ENCODE measurements at regions not wholly inside any gene's neighbourhood (a gene's known extent, or its start where the extent isn't known, plus 50 kb on each side); places are given as distances from the start of the nearest gene placed in this dataset.
A peak's percentile ranks its signal among the peaks of the same experiment; 100 is the strongest.
"Not testable (repeated sequence)": the region's sequence is repeated elsewhere in the genome, so short reads cannot be mapped to it uniquely, and the experiment has no call there.

DNA sequence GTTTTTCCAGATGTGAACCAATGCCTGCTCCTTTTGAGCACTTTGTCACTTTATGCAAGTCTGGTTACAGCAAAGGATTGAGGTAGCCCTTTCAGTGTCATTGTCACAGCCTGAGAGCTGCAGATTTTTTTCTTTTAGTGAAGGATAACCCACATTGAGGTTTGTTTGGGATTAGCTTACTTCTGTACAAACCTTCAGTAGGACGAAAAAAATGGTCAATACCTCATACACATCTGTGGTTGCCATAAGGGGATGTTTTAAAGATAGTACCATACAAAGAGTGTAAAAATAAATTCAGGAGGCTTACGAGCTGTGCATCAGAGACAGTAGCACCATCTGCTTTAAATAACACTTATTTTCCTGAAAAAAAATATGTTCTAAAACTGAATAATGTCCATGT, 566.0 kb downstream of the AJAP1 start:
- no peak for DNase-seq

DNA sequence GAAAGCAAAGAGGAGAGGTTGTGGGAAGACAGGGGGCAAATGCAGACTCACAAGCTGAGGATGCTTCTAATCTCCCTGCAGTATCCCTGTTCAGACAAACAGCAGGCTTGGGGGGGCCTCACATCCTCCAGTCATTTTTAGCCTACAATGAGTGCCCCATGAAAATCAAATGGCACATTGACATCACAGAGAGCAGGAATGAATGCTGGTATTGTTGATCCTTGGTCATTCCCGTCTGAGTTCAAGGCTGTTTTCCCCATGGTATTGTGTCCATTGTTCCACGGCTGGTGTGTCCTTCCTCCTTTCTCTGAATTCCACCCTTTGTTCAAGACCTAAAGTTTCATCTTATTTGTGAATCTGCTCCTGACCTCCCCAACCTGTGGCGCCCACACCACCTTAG, 545.6 kb downstream of the AJAP1 start:
- DNase-seq = no peak

DNA sequence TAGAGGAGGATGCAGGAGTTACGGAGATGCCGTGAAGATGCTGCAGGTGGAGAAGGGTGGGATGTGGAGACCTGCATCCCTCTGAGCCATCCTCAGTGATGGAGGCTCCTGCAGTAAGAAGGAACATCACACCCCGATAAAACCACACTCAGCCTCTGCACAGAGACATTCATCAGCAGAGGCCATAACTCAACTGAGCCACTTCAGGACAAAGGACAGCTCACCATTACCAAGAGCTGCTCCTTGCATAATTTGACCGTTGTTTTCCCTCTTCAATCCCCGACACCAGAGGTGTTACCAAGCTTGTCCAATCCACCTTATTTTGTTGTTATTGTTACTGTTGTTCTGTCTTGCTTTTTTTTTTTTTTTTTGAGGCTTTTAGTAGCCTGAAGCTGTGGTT, 543.9 kb downstream of the AJAP1 start:
- no peak for DNase-seq

DNA sequence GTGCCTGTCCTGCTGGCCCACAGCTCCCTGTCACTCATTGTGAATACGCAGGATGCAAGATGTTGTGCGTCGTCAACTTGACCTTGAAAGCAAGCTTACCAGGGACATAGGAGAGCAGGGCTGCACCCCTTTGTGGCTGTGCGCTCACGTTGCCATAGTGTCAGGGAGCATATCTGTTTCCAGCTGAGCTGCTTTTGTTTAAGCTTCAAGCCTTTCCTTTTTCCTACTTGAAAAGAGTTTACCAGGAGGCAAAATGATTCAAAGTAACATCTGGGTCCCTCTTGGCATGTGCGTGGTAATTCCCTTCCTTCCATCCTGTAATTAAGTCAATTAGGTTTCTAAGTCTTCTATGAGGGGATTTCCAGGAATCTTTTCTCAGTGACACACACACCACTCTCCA, 537.1 kb downstream of the AJAP1 start:
- no peak for DNase-seq

DNA sequence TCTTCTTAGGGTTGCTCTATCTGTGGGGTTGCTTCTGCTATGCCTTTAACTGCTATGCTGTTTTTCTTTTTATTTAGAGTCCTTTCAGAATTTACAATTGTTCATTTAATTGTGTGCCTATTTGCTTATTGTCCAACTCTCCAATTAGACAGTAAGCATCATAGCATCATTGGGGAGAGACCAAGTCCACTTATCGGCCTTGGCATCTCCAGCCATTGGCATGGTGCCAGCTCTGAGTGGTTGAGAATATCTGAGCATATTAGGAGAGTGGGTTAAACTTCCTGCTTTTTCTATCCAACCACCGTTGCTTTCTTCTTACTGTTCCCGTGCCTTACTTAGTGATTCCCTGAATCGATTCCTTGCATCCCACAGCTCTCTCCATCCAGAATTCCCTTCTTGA, 535.0 kb downstream of the AJAP1 start:
- no peak for DNase-seq

DNA sequence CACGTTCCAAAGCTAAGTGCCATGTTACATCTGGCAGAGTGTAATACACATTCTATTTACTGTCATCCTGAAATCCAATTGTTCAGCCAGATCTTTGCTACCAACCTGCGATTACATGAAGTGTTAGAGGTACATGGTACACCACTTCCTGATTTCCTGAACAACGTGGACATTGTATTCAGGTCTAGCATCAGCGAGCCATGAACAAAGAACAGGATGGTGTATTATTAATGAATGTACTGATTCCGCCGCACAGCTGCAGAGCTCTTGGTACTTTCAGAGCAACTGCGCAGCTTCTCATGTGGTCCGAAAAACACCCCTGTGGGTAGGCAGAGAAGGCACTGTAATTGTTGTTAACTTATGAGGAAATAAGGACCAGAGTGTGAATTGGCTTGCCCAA, 511.4 kb downstream of the AJAP1 start:
- no peak for DNase-seq

DNA sequence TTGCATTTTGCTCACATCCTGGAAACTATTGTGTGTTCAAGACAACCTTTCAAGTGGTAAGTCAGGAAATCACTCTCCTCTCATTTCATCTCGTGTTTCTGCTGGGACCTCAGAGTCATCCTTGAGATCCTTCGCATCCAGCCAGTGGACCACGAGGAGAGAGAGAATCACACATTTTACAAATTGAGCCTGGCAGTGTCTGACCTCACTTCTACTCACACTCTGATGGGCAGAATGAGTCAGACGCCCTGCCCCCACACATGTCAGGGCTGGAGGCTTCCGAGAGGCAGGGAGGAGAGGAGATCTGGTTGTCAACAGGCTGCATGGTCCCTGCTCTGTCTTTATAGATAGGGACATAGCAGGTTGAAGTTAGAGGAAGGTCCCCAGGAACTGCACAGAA, 509.7 kb downstream of the AJAP1 start:
- no peak for DNase-seq

DNA sequence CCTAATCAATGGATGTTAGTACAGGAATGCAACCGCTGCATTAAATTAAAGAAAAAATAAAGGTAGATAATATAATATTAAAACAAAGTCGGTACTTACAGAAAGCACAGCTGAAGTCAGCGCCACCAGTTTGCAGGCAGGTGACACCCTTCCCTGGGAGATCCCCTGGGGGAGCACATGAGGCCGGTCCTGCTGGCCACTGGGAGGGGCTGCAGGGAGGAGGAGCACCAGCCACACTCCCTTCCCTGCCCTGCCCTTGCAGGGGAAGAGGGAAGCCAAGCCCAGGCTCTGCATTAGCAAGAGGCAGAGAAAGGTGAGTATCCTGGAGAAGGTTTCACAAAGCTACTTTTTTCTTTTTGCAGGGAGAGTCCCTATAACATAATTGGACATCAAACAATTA, 507.0 kb downstream of the AJAP1 start:
- DNase-seq = no peak

DNA sequence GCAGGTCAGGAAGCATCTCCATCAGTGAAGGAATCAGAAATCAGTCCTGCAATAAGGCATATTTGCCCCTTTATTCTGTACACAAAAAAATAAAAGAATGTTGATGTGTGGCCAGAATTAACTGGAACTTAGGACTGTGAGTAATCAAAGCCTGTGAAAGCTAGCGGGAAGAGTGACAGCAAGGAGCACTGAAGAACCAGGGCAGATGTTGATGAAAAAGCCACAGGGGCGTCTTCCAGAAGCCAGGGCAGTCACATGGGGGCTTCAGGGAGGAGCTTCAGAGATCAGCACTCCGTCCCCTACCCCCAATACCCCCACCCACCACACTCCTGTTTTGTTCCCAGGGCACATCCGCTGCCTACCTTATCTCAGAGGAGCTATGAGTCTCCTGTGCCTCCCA, 502.8 kb downstream of the AJAP1 start:
- no peak for DNase-seq

DNA sequence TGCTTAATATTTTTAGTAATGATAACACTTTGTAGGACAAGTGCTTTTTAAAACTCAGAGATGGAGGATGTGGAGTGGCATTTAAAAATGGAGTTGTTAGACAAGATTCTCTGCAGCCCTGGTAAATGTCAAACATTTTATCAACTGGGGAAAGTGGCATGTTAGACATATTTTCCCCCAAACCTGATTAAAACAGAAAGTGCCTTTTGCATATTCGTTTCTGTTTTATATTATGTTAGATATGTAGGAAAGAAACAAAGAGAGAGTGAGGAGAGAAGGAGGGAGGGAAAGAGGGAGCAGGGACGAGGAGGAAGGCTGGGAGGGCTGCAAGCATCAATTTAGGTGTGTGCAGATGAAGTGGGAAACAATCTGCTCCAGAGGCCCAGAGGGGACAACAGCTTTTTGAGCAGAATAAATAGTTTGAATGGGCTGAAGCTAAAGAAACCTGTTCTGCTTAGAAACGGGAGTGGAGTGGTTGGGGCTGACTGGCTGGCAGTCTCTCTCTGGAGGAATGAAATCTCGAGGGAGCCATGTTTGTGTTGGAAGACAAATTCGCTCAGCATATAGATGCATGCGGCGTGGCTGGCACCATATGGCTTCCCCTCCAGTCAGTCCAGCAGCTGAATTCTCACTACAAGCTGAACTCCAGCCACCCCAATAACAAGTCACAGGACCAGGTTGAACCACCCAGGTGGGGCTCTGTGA, 502.2 kb downstream of the AJAP1 start:
- no peak for DNase-seq

DNA sequence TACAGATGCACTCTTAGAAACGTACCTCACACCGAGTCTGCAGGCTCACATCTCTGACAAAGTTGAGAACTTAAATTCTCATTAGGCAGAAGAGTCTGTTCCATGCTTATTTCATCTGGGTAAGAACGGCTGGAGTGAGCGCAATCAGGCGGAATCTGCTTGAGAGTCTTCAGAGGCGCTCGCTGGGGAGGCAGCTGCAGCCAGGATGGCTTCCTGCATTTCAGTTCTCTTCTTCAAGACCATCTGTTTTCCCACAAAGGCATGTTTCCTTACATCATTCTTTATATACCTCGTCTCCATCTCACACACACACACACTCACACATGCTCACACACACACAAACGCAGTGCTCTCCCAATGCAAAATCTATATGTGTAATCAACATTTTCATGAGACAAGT, 497.1 kb downstream of the AJAP1 start:
- no peak for DNase-seq

DNA sequence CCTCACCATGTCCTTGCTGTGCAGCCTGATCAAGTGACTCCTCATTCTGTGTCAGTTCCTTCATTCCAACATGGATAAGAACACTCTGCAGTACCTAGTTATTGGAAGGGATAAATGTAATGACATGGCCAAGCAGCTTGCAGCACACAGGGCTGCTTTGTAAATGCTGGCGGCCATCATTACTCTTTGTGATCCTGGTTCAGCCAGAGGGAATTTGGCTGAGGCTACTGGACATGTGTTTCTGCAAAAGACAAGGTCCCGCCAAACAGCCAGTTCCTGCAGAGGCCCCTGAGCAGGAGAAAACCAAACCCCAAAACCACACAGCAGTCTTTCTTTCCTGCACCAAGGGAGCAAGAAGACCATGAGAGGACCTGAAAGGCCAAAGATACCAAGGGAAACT, 495.8 kb downstream of the AJAP1 start:
- no peak for DNase-seq

DNA sequence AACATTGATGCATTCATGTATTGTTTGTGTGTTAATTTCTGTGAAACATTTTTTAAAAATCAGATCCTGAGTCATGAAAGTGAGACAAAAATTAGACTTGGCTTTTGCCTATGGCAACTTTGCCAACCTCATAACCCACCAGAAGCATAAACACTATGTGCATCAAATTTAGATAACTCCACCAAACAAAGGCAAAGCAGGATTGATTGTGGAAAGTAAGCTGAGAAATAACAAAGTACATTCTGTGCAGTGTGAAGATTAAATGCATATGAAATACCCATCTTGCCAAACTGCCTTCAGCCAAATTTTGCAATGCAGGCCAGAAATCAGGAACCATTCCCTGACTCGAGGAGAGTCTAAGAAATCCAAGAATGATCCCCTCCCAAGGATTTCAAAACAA, 493.4 kb downstream of the AJAP1 start:
- DNase-seq = no peak

DNA sequence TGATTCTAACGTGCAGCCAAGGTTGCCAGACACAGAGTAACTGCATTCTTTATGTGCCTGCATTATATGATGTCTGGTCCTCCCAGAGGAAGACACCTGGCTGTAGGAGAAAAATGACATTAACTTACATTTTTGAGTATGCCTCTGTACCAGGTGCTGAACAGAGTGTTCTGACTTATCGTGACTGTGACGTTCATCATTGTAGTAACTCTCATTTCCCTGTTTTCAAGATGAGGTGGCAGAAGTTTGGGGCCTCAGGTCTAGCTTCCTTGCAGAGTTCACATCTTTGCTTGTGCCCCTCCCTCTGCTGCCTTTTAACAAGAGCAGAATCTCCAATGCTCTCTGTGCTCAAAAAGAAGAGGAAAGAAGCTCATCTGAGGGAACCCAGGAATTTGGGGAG, 488.0 kb downstream of the AJAP1 start:
- no peak for DNase-seq

DNA sequence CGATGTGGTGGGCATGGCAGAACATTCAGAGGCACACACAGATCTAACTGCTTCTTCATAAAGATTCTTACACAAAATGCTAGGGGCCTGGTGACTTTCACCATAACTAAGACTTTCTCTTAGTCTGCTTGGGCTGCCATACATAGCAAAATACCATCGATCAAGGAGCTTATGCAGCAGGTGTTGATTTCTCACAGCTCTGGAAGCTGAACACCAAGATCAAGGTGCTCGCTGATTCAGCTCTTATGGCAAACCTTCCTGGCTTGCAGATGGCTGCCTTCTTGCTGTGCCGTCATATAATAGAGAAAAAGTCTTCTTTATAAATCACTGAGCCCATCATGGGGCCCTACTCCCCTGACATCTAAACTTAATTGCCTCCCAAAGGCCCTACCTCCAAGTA, 487.3 kb downstream of the AJAP1 start:
- no peak for DNase-seq

DNA sequence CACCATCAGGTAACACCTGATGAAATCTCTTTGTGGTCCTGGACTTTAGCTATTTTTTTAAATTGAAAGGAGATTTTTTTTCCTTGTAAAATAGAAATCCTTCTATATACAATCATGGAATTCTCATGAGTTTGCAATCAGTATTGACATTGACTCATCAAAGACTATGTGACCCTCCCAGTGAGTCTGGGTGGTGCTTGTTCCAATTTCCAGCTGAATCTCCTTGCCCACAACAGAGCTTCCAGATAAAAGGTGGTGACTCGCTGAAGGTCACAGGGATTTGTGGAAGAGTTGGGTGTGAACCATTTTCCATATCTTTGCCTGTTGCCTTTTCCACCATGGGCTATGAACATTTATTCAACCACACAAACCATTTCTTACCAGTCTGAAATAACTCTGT, 486.6 kb downstream of the AJAP1 start:
- DNase-seq = no peak

DNA sequence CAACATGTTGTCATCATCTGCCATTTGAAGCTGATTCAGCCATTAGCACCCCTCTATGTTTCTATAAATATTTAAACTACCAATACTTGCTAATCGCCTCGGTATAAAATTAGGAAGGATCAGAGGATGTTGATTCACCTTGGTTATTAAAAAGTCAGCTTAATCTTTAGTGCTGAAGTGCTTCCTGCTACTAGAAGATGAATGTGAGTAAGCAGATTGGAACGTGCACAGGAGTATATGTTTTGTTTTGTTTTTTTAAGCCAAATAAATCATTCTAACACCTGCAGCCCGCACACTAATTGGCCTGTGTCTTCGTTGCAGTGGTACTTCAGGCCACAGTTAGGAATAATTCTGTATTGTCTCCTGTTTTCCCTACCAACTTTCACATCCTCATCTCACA, 485.7 kb downstream of the AJAP1 start:
- DNase-seq = no peak

DNA sequence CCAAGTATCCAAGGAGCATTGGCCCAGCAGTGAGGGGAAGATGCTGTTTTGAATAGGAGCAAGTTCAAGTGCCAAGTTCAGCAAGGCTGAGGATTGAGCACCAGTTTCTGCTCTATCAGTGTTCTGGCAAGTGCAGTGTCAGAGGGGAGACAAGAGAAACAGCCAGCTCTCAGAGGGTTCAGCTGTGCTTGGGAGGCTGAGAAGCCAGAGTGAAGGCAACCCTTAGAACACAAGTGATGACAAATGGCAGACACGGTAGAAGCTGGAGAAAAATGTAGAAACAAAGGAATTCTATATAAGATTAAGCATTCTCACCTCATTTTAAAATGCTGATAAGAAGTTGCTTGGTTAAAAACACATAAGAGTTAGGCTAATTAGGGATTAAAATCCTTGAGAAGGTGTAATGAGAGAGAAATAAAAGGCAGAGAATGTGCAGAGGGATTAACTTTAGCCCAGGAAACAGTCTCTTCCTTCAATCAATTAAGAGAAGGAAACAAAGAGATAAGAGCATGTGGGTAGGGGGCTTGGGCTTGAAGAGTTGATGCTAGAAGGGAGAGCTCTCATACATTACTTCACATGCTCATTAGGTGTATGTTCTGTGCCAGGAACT, 475.4 kb downstream of the AJAP1 start:
- no peak for DNase-seq

DNA sequence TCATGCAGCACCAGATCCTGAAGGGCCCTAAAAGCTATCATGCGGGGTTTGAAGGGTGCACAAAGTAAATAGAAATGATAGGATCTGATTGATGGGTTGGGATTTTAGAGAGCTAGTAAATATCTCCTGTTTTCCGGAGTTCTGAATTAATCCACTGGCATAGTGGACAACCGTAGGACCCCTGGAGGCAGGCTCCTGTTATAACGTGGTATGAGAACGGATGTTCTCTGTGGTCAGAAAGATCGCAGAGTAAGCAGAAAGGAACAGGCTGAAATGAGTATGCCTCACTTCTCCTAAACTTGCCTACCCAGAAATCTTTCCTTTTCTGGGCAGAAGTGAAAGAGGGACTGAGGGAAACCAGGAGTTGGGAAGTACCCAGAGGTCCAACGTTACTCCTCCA, 470.8 kb downstream of the AJAP1 start:
- no peak for DNase-seq

DNA sequence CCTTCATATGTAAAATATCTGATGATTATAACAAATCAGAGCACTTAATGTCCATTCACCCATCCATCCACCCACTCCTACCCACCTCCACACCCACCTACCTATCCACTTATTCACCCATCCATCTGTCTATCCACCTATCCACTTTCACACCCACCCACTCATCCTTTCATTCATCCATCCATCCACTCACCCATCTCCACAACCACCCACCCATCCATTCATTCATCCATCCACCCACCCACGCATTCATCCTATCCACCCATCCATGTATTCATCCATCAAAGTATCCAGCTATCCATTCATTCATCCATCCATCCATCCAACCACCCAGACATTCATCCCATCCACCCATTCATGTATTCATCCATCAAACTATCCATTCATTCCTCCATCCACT, 466.1 kb downstream of the AJAP1 start:
- DNase-seq = no peak

DNA sequence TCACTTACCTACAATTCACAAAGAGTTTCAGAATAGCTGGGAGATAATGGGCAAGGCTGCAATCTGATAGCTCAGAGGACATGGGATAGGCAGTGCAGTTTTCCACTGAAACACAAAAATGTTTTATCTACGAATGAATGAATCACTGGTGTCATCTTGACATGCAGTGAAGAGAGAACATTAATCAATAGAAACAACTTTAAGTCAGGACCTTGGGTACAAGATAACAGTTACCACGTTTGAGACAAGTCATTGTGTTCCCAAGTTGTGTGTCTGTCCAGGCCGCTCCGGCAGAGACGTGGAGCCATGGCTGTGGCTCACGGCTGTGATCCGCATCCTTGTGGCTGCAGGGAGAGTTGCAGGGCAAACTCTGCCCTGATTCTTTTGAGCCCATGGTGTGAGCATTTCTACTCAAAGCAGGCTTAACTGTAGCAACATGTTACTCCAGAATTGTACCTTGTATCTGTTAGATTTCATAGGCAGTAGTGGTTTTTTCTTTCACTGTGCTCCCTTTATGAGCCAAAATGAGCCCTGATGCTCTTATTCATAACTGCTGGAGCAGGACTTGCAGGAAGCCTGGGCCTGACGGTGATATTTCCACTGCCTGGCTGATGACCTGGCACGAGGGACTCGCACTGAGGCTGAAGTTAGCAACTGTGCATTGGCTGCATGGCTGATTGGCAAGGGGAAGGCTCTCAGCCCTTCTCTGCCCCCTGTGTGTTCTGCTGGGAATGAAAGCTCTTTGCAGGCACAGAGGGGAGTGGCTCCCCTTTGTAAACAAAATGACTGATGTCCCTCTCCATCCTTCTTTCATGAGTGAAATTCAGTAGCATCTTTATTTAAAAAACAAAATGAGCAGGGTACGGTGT, 465.2 kb downstream of the AJAP1 start:
- DNase-seq = no peak

DNA sequence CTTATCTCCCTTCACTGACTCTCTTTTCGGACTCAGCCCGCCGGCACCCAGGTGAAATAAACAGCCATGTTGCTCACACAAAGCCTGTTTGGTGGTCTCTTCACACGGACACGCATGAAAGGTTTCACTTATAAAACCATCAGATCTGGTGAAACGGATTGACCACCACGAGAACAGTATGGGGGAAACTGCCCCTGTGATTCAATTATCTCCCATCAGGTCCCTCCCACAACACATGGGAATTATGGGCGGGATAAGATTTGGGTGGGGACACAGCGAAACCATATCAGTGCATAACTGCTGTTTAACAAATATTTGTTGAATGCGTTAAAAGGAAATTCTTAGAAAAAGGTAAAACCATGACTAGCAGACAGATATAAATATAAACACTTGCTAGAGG, 464.4 kb downstream of the AJAP1 start:
- not testable (repeated sequence) for DNase-seq

DNA sequence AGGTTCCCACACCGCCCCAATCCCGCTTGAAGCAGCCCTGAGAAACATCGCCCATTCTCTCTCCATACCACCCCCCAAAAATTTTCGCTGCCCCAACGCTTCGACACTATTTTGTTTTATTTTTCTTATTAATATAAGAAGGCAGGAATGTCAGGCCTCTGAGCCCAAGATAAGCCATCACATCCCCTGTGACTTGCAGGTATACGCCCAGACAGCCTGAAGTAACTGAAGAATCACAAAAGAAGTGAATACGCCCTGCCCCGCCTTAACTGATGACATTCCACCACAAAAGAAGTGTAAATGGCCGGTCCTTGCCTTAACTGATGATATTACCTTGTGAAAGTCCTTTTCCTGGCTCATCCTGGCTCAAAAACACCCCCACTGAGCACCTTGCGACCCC, 463.9 kb downstream of the AJAP1 start:
- not testable (repeated sequence) for DNase-seq

DNA sequence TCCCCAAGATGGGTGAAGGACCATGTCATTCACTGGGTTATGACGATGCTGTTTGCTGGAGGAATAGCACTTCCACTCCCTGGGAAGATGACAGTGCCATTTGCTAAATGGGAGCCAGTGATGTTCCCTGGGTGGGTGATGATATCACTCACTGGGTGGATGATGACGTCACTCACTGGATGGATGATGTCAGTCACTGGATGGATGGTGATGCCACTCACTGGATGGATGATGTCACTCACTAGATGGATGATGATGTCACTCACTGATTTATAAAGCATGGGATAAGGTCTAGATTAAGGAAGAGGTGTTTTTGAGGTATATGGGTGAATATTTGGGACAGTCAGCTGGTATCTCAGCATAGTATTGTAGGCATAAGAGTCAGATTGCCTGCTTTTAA, 457.2 kb downstream of the AJAP1 start:
- peak in 1 of 4 experiments; percentile 3 for DNase-seq
